NCI-H345 treated with DMSO at 0.1 percent for 48 hours (cell line): ENCODE measurements at regions not wholly inside any gene's neighbourhood (a gene's known extent, or its start where the extent isn't known, plus 50 kb on each side); places are given as distances from the start of the nearest gene placed in this dataset.
A peak's percentile ranks its signal among the peaks of the same experiment; 100 is the strongest.

Source experiments
- DNase-seq: peaks from one replicate; lab custom pipeline; 2025; ENCODE audit not compliant: unreplicated experiment; lab: John Stamatoyannopoulos, UW

GRCh38 chr1:234990328-234990675, 138.3 kb downstream of the TOMM20 start:
- DNase-seq, result no peak

- DNase-seq, result no peak
These were observed 138.9 kb downstream of the TOMM20 start for GRCh38 chr1:234989479-234990327.

- DNase-seq, result no peak
These were observed 139.6 kb downstream of the TOMM20 start for GRCh38 chr1:234989019-234989418.

GRCh38 chr1:234988536-234988935, 140.1 kb downstream of the TOMM20 start:
- no peak for DNase-seq

GRCh38 chr1:234988155-234988517, 140.5 kb downstream of the TOMM20 start:
- no peak for DNase-seq

GRCh38 chr1:234987415-234988154, 141.1 kb downstream of the TOMM20 start:
- no peak for DNase-seq

GRCh38 chr1:234986750-234987414, 141.8 kb downstream of the TOMM20 start:
- no peak for DNase-seq

- no peak for DNase-seq
These were observed 142.9 kb downstream of the TOMM20 start for GRCh38 chr1:234985516-234986294.

DNA sequence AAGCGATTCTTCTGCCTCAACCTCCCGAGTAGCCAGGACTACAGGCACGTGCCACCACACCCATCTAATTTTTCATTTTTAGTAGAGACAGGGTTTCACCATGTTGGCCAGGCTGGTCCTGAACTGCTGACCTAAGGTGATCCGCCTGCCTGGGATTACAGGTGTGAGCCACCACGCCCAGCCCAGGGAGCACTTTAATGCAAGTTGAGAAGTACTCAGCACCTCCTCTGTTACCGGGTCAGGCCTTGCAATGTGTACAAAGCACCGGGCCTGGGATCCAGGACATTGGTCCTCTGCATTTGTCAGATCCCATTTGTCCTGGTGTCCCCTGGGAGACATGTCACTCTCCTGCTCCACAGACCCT, 143.6 kb downstream of the TOMM20 start:
- no peak for DNase-seq

- DNase-seq, result no peak
These were observed 144.9 kb downstream of the TOMM20 start for GRCh38 chr1:234983564-234984238.

DNA sequence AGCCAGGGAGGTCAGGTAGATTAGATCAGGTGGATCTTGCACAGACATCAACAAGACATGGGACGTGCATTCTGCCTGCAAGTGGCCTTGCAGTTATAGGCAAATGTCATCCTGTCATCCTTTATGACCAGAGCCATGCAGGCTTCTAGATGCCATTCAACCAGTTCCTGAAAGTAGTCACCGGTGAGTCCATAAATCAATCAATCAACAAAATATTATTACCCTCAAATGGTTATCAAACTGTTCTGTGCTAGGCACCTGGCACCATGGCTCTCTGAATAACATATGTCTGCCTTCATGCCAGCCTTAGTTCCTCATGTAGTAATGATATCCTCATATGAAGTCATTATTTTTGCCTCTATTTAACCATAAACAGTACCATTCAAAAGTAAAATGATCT, 146.9 kb downstream of the TOMM20 start:
- DNase-seq, result no peak

- DNase-seq, result no peak
These were observed 147.8 kb downstream of the TOMM20 start for GRCh38 chr1:234980645-234981396.

- no peak for DNase-seq
These were observed 148.4 kb downstream of the TOMM20 start for GRCh38 chr1:234980291-234980644.

GRCh38 chr1:234979296-234980279, 149.0 kb downstream of the TOMM20 start:
- no peak for DNase-seq

DNA sequence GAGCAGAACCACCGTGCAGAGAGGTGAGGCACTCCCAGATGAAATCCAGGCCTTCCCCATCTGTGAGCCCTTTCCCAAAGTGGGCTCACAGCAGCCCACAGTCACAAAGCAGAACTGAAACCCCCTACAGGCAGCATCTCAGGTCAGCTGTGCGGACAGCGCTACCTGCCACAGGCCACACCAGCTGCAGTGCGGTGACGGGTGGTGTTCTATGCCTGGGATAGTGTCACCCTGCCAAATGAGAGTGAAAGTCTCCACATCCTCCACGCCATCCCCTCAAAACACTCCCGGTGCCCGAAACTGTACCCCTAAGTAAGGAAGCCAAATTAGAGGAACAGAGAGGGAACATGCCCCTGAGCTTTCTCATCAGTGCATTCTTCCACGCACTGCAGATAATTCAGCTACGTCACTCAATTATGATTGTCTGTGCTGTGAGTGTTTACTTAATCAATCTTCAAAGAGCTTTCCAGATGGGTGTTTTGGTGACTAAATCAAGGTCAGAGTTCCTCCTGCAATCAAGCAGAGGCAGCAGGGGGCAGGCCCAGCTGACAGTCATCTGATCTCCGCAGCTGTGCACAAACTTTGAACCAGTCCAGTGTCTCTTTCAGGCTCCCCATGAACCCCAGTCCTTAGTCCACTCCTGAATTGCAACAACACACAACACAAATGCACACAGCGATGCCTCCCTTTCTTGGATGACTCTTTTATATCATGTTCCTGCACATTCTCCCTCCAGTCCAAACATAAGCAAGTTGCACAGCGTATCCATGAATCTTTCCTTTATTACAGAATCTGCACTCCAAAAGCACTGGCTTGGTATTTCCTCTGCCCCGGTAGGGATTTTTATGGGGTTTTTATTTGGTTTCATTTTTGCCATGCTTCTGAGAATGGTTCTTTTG, 150.0 kb downstream of the TOMM20 start:
- DNase-seq, result no peak

- DNase-seq, result peak; percentile 52
These were observed 150.7 kb downstream of the TOMM20 start for GRCh38 chr1:234977875-234978396.

DNA sequence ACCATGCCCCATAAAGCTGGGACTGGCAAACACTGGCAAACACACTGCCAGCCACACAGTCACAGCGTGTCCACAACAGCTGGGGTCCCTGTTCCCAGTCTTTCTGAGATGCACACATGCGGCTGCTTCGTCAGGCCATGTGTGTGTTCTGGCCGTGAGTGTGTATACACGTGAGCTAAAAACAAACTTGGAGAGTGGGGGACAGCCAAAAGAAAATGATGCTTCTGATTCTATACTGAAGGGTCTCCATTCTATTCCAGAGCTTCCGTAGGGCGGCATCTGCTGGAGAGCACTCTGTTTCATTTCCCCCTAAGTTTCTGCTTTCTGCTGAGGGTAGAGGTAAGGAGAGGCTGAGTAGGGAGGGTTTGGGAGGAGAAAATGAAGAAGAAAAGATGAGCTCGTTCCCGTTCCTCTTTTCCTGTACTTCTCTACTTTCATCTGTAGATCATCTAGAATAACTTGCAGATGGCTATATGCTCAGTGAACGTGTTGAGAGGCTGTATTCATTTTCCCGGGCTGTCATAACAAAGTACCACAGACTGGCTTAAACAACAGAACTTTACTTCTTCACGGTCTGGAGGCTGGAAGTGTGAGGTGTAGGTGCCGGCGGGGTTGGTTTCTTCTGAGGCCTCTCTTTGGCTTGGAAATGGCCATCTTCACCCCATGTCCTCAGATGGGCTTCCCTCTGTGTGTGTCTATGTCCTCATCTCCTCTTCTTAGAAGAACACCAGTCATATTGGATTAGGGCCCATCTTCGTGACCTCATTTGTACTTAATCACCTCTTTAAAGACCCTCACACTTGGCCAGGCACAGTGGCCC, 151.6 kb downstream of the TOMM20 start:
- DNase-seq, result no peak
